GM12878 (cell line): ENCODE measurements at regions not wholly inside any gene's neighbourhood (a gene's known extent, or its start where the extent isn't known, plus 50 kb on each side); places are given as distances from the start of the nearest gene placed in this dataset.

Source experiments
- BCL11A ChIP-seq: IDR thresholded peaks from 2 replicates; pipeline ENCODE4 v1.6.1; 2011; ENCODE audit warnings: low read depth, low read length
- CEBPZ ChIP-seq: fragments of 150-350 bp; IDR thresholded peaks from 2 replicates; pipeline ENCODE4 v1.6.1; 2016; ENCODE audit warnings: low read depth, low read length
- CHD1 ChIP-seq: IDR thresholded peaks from 2 replicates; pipeline ENCODE4 v1.6.1; 2012; ENCODE audit warnings: low read depth, low read length, improper control_type of control experiment
- CREM ChIP-seq: IDR thresholded peaks from 2 replicates; pipeline ENCODE4 v1.6.1; 2014; ENCODE audit warnings: antibody characterized with exemption, low read depth
- DPF2 ChIP-seq: fragments of 450-650 bp; IDR thresholded peaks from 2 replicates; pipeline ENCODE4 v1.6.1; 2017; ENCODE audit warnings: mild to moderate bottlenecking
- EED ChIP-seq: sonication (generic); IDR thresholded peaks from 2 replicates; pipeline ENCODE4 v1.6.1; 2016; ENCODE audit warnings: antibody characterized with exemption, low read depth
- ETV6 ChIP-seq, 2 experiments: fragments of 450-650 bp in 1 of 2; IDR thresholded peaks in 1 of 2; conservative IDR thresholded peaks in 1 of 2; 2 replicates each; pipeline ENCODE4 v1.6.1; 2014; ENCODE audit warnings: antibody characterized with exemption in 1 of 2, borderline replicate concordance in 1 of 2, low read depth in 1 of 2, mild to moderate bottlenecking in 1 of 2, moderate library complexity in 1 of 2
- FOXK2 ChIP-seq: fragments of 450-650 bp; IDR thresholded peaks from 2 replicates; pipeline ENCODE4 v1.6.1; 2017; ENCODE audit warnings: mild to moderate bottlenecking, moderate library complexity
- FOXM1 ChIP-seq: IDR thresholded peaks from 2 replicates; pipeline ENCODE4 v1.6.1; 2012; ENCODE audit warnings: low read depth, mild to moderate bottlenecking, inconsistent platforms, low read length, moderate library complexity
- IKZF1 ChIP-seq: fragments of 450-650 bp; conservative IDR thresholded peaks from 2 replicates; pipeline ENCODE4 v1.6.1; 2017; ENCODE audit warnings: antibody characterized with exemption, mild to moderate bottlenecking
- MAX ChIP-seq: IDR thresholded peaks from 2 replicates; pipeline ENCODE4 v1.6.1; 2012; ENCODE audit warnings: low read depth, low read length, improper control_type of control experiment
- MXI1 ChIP-seq: fragments of 150-350 bp; IDR thresholded peaks from 2 replicates; pipeline ENCODE4 v1.6.1; 2011; ENCODE audit warnings: low read depth, mild to moderate bottlenecking, inconsistent platforms, low read length, improper control_type of control experiment
- NR2F1 ChIP-seq: fragments of 450-650 bp; conservative IDR thresholded peaks from 2 replicates; pipeline ENCODE4 v1.6.1; 2017; ENCODE audit warnings: mild to moderate bottlenecking
- RBBP5 ChIP-seq: fragments of 200-600 bp; sonication (generic); conservative IDR thresholded peaks from 2 replicates; pipeline ENCODE4 v1.6.1; 2016
- RFX5 ChIP-seq: IDR thresholded peaks from 2 replicates; pipeline ENCODE4 v1.6.1; 2011; ENCODE audit warnings: low read depth, low read length, improper control_type of control experiment
- RUNX3 ChIP-seq: IDR thresholded peaks from 2 replicates; pipeline ENCODE4 v1.6.1; 2012; ENCODE audit warnings: low read length, inconsistent platforms
- SMAD1 ChIP-seq: fragments of 450-650 bp; IDR thresholded peaks from 2 replicates; pipeline ENCODE4 v1.6.1; 2018; ENCODE audit warnings: mild to moderate bottlenecking, low read depth; ENCODE audit not compliant: partially characterized antibody
- TCF12 ChIP-seq: IDR thresholded peaks from 2 replicates; pipeline ENCODE4 v1.6.1; 2011; ENCODE audit warnings: low read depth, mild to moderate bottlenecking, low read length
- ZNF384 ChIP-seq: IDR thresholded peaks from 2 replicates; pipeline ENCODE4 v1.6.1; 2012; ENCODE audit warnings: low read depth, mild to moderate bottlenecking, low read length, improper control_type of control experiment, borderline replicate concordance
- TF ChIP-seq, protein P1 (sequence below): fragments of 450-650 bp; conservative IDR thresholded peaks from 2 replicates; pipeline ENCODE4 v1.6.1; 2017; ENCODE audit warnings: mild to moderate bottlenecking, moderate library complexity
- TF ChIP-seq, protein P2 (sequence below): IDR thresholded peaks from 2 replicates; pipeline ENCODE4 v1.6.1; 2011; ENCODE audit warnings: low read depth, mild to moderate bottlenecking, low read length, moderate library complexity, borderline replicate concordance; ENCODE audit errors: extremely low read depth
- TF ChIP-seq, protein P3 (sequence below): fragments of 450-650 bp; IDR thresholded peaks from 2 replicates; pipeline ENCODE4 v1.6.1; 2017; ENCODE audit warnings: mild to moderate bottlenecking

DNA sequence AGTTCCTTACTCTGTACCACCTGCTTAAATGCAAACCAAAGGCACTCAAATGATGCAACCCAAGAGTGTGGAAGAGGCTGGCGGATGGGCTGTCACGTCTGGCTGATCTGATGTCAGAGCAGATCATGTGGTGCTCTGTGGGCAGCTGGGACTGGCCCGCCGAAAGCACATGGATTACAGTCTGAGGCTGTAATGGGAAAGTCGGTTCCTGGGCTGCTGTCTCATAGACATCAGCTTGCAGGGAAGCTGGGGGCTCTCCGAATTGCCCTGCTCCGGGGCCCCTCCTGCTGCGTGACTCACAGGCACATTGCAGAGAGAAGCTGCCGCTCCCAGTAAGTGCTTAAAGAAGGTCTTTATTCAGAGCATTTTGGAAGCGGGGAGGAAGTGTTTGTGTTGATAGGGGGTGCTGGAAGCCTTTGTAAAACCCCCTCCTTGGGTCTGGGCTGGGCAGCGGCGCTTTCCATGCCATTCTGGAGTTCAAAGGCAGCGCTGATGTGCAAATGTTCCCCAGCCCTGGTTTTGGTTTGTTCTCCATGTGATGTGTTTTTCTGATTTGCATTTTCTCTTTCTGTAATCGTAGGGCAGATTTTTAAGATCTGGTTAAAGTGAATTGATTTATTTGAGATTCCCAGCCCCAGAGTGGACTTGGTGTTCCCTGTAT lies 181.1 kb downstream of the LARP7 start (continued):
- TF ChIP-seq CREM (0 out of 2 replicates have a peak, but pooled peaks have one; percentile 29), RBBP5 (no peak), IKZF1 (peak; percentile 70), MAX (peak; percentile 59; the same call in 1 of the 2 replicates), BCL11A (no peak), DPF2 (0 out of 2 replicates have a peak, but pooled peaks have one; percentile 46), ZNF384 (no peak), RFX5 (no peak), FOXK2 (no peak), SMAD1 (no peak), ETV6 (conservative IDR thresholded peaks at IDR 0.05 in 1 of 2, IDR thresholded peaks at IDR 0.05 in 1 of 2; ENCODE audit: borderline replicate concordance in 1 of 2, low read depth in 1 of 2) (no peak), FOXM1 (no peak), RUNX3 (peak; percentile 51; the same call in 1 of the 2 replicates), TCF12 (no peak), MXI1 (peak; percentile 84; the same call in 1 of the 2 replicates), NR2F1 (no peak), CHD1 (no peak; the same call in 1 of the 2 replicates), CEBPZ (no peak), EED (peak; percentile 14; the same call in 1 of the 2 replicates)
- TF ChIP-seq, protein P1, sequence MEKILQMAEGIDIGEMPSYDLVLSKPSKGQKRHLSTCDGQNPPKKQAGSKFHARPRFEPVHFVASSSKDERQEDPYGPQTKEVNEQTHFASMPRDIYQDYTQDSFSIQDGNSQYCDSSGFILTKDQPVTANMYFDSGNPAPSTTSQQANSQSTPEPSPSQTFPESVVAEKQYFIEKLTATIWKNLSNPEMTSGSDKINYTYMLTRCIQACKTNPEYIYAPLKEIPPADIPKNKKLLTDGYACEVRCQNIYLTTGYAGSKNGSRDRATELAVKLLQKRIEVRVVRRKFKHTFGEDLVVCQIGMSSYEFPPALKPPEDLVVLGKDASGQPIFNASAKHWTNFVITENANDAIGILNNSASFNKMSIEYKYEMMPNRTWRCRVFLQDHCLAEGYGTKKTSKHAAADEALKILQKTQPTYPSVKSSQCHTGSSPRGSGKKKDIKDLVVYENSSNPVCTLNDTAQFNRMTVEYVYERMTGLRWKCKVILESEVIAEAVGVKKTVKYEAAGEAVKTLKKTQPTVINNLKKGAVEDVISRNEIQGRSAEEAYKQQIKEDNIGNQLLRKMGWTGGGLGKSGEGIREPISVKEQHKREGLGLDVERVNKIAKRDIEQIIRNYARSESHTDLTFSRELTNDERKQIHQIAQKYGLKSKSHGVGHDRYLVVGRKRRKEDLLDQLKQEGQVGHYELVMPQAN: peak; percentile 70; the same call in 1 of the 2 replicates
- TF ChIP-seq, protein P2, sequence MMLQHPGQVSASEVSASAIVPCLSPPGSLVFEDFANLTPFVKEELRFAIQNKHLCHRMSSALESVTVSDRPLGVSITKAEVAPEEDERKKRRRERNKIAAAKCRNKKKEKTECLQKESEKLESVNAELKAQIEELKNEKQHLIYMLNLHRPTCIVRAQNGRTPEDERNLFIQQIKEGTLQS: peak; percentile 22; the same call in 1 of the 2 replicates
- TF ChIP-seq, protein P3, sequence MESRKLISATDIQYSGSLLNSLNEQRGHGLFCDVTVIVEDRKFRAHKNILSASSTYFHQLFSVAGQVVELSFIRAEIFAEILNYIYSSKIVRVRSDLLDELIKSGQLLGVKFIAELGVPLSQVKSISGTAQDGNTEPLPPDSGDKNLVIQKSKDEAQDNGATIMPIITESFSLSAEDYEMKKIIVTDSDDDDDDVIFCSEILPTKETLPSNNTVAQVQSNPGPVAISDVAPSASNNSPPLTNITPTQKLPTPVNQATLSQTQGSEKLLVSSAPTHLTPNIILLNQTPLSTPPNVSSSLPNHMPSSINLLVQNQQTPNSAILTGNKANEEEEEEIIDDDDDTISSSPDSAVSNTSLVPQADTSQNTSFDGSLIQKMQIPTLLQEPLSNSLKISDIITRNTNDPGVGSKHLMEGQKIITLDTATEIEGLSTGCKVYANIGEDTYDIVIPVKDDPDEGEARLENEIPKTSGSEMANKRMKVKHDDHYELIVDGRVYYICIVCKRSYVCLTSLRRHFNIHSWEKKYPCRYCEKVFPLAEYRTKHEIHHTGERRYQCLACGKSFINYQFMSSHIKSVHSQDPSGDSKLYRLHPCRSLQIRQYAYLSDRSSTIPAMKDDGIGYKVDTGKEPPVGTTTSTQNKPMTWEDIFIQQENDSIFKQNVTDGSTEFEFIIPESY: no peak
